ENCODE measurements at regions not wholly inside any gene's neighbourhood (a gene's known extent, or its start where the extent isn't known, plus 50 kb on each side); places are given as distances from the start of the nearest gene placed in this dataset.

- no peak for FAIRE-seq
These were observed 837.3 kb downstream of the GALR1 start for GRCh38 chr18:78086931-78087330.

GRCh38 chr18:78087338-78087737, 837.7 kb downstream of the GALR1 start:
- FAIRE-seq (no peak), DNase-seq (ENCODE audit: insufficient read length, low spot score) (no peak)

More at GRCh38 chr18:78086931-78087330, 837.3 kb downstream of the GALR1 start:
- DNase-seq (ENCODE audit: insufficient read length, low spot score): no peak

- DNase-seq (ENCODE audit: insufficient read length, low spot score): no peak
- FAIRE-seq: no peak
These were observed 840.9 kb downstream of the GALR1 start for GRCh38 chr18:78090584-78090983.

GRCh38 chr18:78092901-78093300, 843.3 kb downstream of the GALR1 start:
- DNase-seq (ENCODE audit: insufficient read length, low spot score) (no peak), FAIRE-seq (no peak)

GRCh38 chr18:78099979-78100588, 850.4 kb downstream of the GALR1 start:
- DNase-seq (ENCODE audit: insufficient read length, low spot score): no peak

GRCh38 chr18:78101091-78101490, 851.4 kb downstream of the GALR1 start:
- no peak for FAIRE-seq

More at GRCh38 chr18:78099979-78100588, 850.4 kb downstream of the GALR1 start:
- FAIRE-seq: no peak

GRCh38 chr18:78102135-78102534, 852.5 kb downstream of the GALR1 start:
- DNase-seq (ENCODE audit: insufficient read length, low spot score) (no peak), FAIRE-seq (no peak)

More at GRCh38 chr18:78101091-78101490, 851.4 kb downstream of the GALR1 start:
- DNase-seq (ENCODE audit: insufficient read length, low spot score): no peak

- FAIRE-seq: no peak
These were observed 856.0 kb downstream of the GALR1 start for GRCh38 chr18:78105611-78106010.

GRCh38 chr18:78106946-78107345, 857.3 kb downstream of the GALR1 start:
- FAIRE-seq (no peak), DNase-seq (ENCODE audit: insufficient read length, low spot score) (no peak)

More at GRCh38 chr18:78105611-78106010, 856.0 kb downstream of the GALR1 start:
- no peak for DNase-seq (ENCODE audit: insufficient read length, low spot score)

GRCh38 chr18:78107363-78107762, 857.7 kb downstream of the GALR1 start:
- no peak for DNase-seq (ENCODE audit: insufficient read length, low spot score)

GRCh38 chr18:78108554-78108953, 858.9 kb downstream of the GALR1 start:
- no peak for FAIRE-seq
- DNase-seq (ENCODE audit: insufficient read length, low spot score): no peak

More at GRCh38 chr18:78107363-78107762, 857.7 kb downstream of the GALR1 start:
- no peak for FAIRE-seq

- DNase-seq (ENCODE audit: insufficient read length, low spot score) (no peak), FAIRE-seq (no peak)
These were observed 863.7 kb downstream of the GALR1 start for GRCh38 chr18:78113136-78113939.

GRCh38 chr18:78113940-78114251, 864.2 kb downstream of the GALR1 start:
- DNase-seq (ENCODE audit: insufficient read length, low spot score) (no peak), FAIRE-seq (no peak)

GRCh38 chr18:78115896-78116561, 863.6 kb upstream of the SALL3 start:
- no peak for DNase-seq (ENCODE audit: insufficient read length, low spot score)
- no peak for FAIRE-seq

- DNase-seq (ENCODE audit: insufficient read length, low spot score): no peak
- FAIRE-seq: no peak
These were observed 856.3 kb upstream of the SALL3 start for GRCh38 chr18:78123144-78123909.

GRCh38 chr18:78123926-78124797, 855.5 kb upstream of the SALL3 start:
- no peak for DNase-seq (ENCODE audit: insufficient read length, low spot score)
- no peak for FAIRE-seq

- no peak for FAIRE-seq
- no peak for DNase-seq (ENCODE audit: insufficient read length, low spot score)
These were observed 854.3 kb upstream of the SALL3 start for GRCh38 chr18:78125206-78125896.

GRCh38 chr18:78126106-78126505, 853.5 kb upstream of the SALL3 start:
- no peak for DNase-seq (ENCODE audit: insufficient read length, low spot score)
- no peak for FAIRE-seq

- FAIRE-seq: no peak
- DNase-seq (ENCODE audit: insufficient read length, low spot score): no peak
These were observed 853.1 kb upstream of the SALL3 start for GRCh38 chr18:78126536-78126935.

All from HTR-8/SVneo (cell line).